ENCODE measurements at regions not wholly inside any gene's neighbourhood (a gene's known extent, or its start where the extent isn't known, plus 50 kb on each side); places are given as distances from the start of the nearest gene placed in this dataset.

GRCh38 chrX:38856670-38857265 lies 55.5 kb downstream of the MID1IP1 start:
- Histone ChIP-seq H4K20me1 (ENCODE audit: control insufficient read depth, insufficient read depth, low read depth, low read length) (no peaks in the 10 kb centered on the region), H3K4me2 (ENCODE audit: low read length) (no peak overlapping the region), H3K4me1 (ENCODE audit: control insufficient read depth, low read length) (no peaks in the 10 kb centered on the region), H3K27ac (ENCODE audit: low read depth, low read length) (no peak overlapping the region), H3F3A (ENCODE audit: control insufficient read depth, insufficient read depth) (no peaks in the 10 kb centered on the region), H3K79me2 (ENCODE audit: control insufficient read depth, low read length) (no peaks in the 10 kb centered on the region), H3K9me3 (ENCODE audit: control insufficient read depth, insufficient read depth, low read length) (no peaks in the 10 kb centered on the region), H3K9me2 (replicated peaks; ENCODE audit: control insufficient read depth, low read length) (no peaks in the 10 kb centered on the region), H3K27me3 (ENCODE audit: control insufficient read depth, low read length) (no peaks in the 10 kb centered on the region), H3K4me3 (ENCODE audit: low read length) (no peak overlapping the region), H3K36me3 (ENCODE audit: control insufficient read depth, low read length) (no peaks in the 10 kb centered on the region)
- no peak for TF ChIP-seq CTCF (IDR thresholded peaks at IDR 0.05; ENCODE audit: low read depth, low read length, poor library complexity, severe bottlenecking)
- no peak for TF ChIP-seq EZH2phosphoT487 (IDR thresholded peaks at IDR 0.05; ENCODE audit: borderline replicate concordance, low read length)

DNA sequence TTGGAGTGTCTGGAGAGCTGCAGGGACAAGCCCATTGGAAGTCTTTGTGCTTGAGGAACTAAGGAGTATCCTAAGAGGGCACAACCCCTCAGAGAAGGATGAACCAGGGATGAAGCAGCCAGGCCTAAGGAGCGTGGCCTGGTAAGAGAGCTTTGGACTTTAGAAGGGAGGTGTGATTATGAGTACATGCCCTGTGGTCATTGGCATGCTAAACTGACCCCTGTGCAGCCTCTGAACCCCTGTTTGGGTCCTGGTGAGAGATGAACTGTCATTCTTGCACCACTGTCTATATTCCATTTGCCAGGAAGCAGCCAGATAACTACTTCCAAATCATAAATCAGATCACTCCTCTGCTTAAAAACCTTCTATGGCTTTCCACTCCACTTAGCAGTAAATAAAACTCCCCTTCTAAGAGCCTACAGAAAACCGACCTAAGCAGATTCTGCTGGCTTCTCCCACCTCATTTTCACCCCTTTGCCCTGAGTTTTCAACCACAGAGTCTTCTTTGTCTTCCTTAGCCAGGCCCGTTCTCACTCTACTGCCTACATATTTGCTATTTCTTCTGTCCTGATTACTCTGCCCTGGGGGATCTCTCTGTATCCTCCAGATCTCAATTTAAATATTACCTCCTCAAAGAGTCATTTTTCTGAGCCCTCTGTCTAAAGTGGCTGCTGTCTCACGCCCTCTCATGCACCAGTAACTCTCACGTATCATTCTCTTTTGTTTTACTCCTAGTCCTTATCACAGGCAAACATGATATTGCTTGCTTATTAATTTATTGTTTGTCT lies 56.7 kb downstream of the MID1IP1 start:
- peaks cover 3% of the 10 kb centered on the region; the same call in 1 of the 2 replicates for H3K4me1 ChIP-seq (ENCODE audit: control insufficient read depth, low read length)
- TF ChIP-seq EZH2phosphoT487 (IDR thresholded peaks at IDR 0.05; ENCODE audit: borderline replicate concordance, low read length), result no peak
- no peak for TF ChIP-seq CTCF (IDR thresholded peaks at IDR 0.05; ENCODE audit: low read depth, low read length, poor library complexity, severe bottlenecking)
- H3F3A ChIP-seq (ENCODE audit: control insufficient read depth, insufficient read depth), result no peaks in the 10 kb centered on the region
- no peaks in the 10 kb centered on the region for H3K36me3 ChIP-seq (ENCODE audit: control insufficient read depth, low read length)
- H3K79me2 ChIP-seq (ENCODE audit: control insufficient read depth, low read length), result no peaks in the 10 kb centered on the region
- no peak overlapping the region for H3K4me3 ChIP-seq (ENCODE audit: low read length)
- no peaks in the 10 kb centered on the region for H4K20me1 ChIP-seq (ENCODE audit: control insufficient read depth, insufficient read depth, low read depth, low read length)
- H3K9me2 ChIP-seq (replicated peaks; ENCODE audit: control insufficient read depth, low read length), result no peaks in the 10 kb centered on the region
- H3K9me3 ChIP-seq (ENCODE audit: control insufficient read depth, insufficient read depth, low read length), result no peaks in the 10 kb centered on the region
- H3K27me3 ChIP-seq (ENCODE audit: control insufficient read depth, low read length), result no peaks in the 10 kb centered on the region
- H3K4me2 ChIP-seq (ENCODE audit: low read length), result no peak overlapping the region
- H3K27ac ChIP-seq (ENCODE audit: low read depth, low read length), result no peak overlapping the region

DNA sequence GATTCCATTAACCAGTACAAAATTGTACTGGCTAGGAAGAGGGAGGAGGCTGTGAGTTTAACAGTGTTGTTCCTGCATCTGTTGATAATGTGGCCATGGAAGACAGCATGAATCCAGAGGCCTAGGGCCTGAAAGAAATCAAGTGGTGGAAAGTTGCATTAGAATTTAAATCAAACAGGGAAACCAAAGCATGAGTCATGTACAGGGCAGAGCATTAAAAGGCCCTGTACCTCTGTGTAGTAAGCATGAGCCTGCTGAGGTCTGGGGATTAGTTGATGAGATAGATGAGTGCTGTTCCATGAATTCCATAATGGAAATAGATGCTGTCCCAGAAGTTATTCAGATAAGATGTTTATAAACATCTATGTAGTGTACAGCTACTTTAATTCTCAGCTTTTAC lies 58.3 kb downstream of the MID1IP1 start:
- H3K9me2 ChIP-seq (replicated peaks; ENCODE audit: control insufficient read depth, low read length), result no peaks in the 10 kb centered on the region
- peaks cover 3% of the 10 kb centered on the region; the same call in 1 of the 2 replicates for H3K4me1 ChIP-seq (ENCODE audit: control insufficient read depth, low read length)
- no peaks in the 10 kb centered on the region for H3K27me3 ChIP-seq (ENCODE audit: control insufficient read depth, low read length)
- H3K27ac ChIP-seq (ENCODE audit: low read depth, low read length), result no peak overlapping the region
- no peaks in the 10 kb centered on the region for H4K20me1 ChIP-seq (ENCODE audit: control insufficient read depth, insufficient read depth, low read depth, low read length)
- no peaks in the 10 kb centered on the region for H3F3A ChIP-seq (ENCODE audit: control insufficient read depth, insufficient read depth)
- H3K79me2 ChIP-seq (ENCODE audit: control insufficient read depth, low read length), result no peaks in the 10 kb centered on the region
- H3K36me3 ChIP-seq (ENCODE audit: control insufficient read depth, low read length), result no peaks in the 10 kb centered on the region
- H3K9me3 ChIP-seq (ENCODE audit: control insufficient read depth, insufficient read depth, low read length), result no peaks in the 10 kb centered on the region
- TF ChIP-seq EZH2phosphoT487 (IDR thresholded peaks at IDR 0.05; ENCODE audit: borderline replicate concordance, low read length), result no peak
- no peak for TF ChIP-seq CTCF (IDR thresholded peaks at IDR 0.05; ENCODE audit: low read depth, low read length, poor library complexity, severe bottlenecking)
- no peak overlapping the region for H3K4me3 ChIP-seq (ENCODE audit: low read length)
- H3K4me2 ChIP-seq (ENCODE audit: low read length), result no peak overlapping the region

All from DOHH2 (cell line).